K562 (cell line): ENCODE measurements at regions not wholly inside any gene's neighbourhood (a gene's known extent, or its start where the extent isn't known, plus 50 kb on each side); places are given as distances from the start of the nearest gene placed in this dataset.

Source experiments
- KAT2B ChIP-seq: IDR thresholded peaks from one replicate; pipeline ENCODE4 v1.6.1; 2012; ENCODE audit warnings: low read depth, mild to moderate bottlenecking, control low read depth, inconsistent platforms, low read length, moderate library complexity
- KLF6 ChIP-seq: fragments of 250-450 bp; sonication (Bioruptor Pico); IDR thresholded peaks from 2 replicates; pipeline ENCODE4 v1.4.0; 2020; ENCODE audit warnings: mild to moderate bottlenecking, moderate library complexity, borderline replicate concordance
- MAFK ChIP-seq: IDR thresholded peaks from 2 replicates; pipeline ENCODE4 v1.6.1; 2011; ENCODE audit warnings: low read length, improper control_type of control experiment
- PURB ChIP-seq: sonication (generic); formaldehyde crosslinking; IDR thresholded peaks from 2 replicates; pipeline ENCODE4 v1.9.0; 2021; ENCODE audit warnings: low read depth, mild to moderate bottlenecking, missing genetic modification reagents
- SLC30A9 ChIP-seq: fragments of 250-450 bp; sonication (Bioruptor Pico); IDR thresholded peaks from 2 replicates; pipeline ENCODE4 v1.8.0; 2022; ENCODE audit warnings: mild to moderate bottlenecking, moderate library complexity
- TCF7L2 ChIP-seq: fragments of 150-350 bp; IDR thresholded peaks from 2 replicates; pipeline ENCODE4 v1.6.1; 2016; ENCODE audit warnings: low read depth, mild to moderate bottlenecking, low read length, moderate library complexity
- XRCC4 ChIP-seq: IDR thresholded peaks from one replicate; pipeline ENCODE4 v1.6.1; 2011; ENCODE audit not compliant: insufficient read depth, insufficient read length; ENCODE audit errors: extremely low read depth
- TF ChIP-seq, protein P1 (sequence below), 3 experiments: IDR thresholded peaks in 2 of 3; conservative IDR thresholded peaks in 1 of 3; 2 replicates each; pipeline ENCODE4 v1.5.1; 2011 to 2012; ENCODE audit warnings: low read length in 3 of 3, mild to moderate bottlenecking in 3 of 3, control low read depth in 2 of 3, improper control_type of control experiment in 1 of 3, inconsistent platforms in 1 of 3, low read depth in 1 of 3, mixed read lengths in 1 of 3, moderate library complexity in 1 of 3; ENCODE audit not compliant: insufficient read depth in 2 of 3
- TF ChIP-seq, protein P2 (sequence below): fragments of 250-450 bp; sonication (Bioruptor Pico); IDR thresholded peaks from 2 replicates; pipeline ENCODE4 v1.5.0; 2021
- TF ChIP-seq, protein P3 (sequence below): fragments of 450-650 bp; formaldehyde crosslinking; IDR thresholded peaks from 2 replicates; pipeline ENCODE4 v1.4.0; 2020; ENCODE audit warnings: mild to moderate bottlenecking, mixed read lengths

DNA sequence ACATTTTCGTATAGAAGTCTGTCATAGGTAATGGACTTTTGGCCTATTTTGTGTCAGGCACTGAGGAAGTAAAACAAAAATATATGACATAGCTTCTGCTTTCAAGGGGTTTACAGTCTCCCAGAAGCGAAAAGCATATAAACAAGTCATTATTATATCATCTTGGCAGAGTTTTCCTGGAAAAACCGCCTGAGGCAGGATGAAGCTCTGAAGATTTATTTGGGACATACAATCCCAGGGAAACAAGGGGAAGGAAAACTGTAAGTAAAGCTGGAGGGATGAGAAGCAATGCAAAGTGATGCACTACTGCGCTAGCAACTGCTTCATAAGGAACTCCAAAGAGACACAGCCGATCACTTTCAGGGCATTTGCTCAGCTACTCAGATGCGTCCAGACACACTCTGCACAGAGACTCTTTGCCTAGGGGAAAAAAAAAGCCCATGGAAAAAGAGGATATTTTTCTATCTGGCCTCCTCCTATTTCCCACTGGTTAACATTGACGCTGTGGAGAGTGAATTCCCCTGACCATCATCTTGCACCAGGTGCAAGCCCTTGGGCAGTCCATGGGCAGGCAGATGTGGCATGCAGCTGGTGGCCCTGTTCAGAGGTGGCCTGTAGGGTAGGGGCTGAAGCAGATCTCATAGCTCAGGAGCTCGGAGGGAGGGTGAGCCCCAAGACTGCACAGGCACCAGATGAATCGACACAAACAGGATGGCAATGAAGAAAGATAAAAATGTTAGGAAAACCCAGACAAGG lies 158.1 kb downstream of the METTL4 start (continued):
- no peak for TF ChIP-seq TCF7L2
- no peak for TF ChIP-seq SLC30A9
- no peak for TF ChIP-seq XRCC4
- TF ChIP-seq KAT2B = no peak
- TF ChIP-seq KLF6 (CRISPR knock-in tag) = no peak
- TF ChIP-seq, protein P1, sequence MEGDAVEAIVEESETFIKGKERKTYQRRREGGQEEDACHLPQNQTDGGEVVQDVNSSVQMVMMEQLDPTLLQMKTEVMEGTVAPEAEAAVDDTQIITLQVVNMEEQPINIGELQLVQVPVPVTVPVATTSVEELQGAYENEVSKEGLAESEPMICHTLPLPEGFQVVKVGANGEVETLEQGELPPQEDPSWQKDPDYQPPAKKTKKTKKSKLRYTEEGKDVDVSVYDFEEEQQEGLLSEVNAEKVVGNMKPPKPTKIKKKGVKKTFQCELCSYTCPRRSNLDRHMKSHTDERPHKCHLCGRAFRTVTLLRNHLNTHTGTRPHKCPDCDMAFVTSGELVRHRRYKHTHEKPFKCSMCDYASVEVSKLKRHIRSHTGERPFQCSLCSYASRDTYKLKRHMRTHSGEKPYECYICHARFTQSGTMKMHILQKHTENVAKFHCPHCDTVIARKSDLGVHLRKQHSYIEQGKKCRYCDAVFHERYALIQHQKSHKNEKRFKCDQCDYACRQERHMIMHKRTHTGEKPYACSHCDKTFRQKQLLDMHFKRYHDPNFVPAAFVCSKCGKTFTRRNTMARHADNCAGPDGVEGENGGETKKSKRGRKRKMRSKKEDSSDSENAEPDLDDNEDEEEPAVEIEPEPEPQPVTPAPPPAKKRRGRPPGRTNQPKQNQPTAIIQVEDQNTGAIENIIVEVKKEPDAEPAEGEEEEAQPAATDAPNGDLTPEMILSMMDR (IDR thresholded peaks at IDR 0.05 in 2 of 3, conservative IDR thresholded peaks at IDR 0.05 in 1 of 3; ENCODE audit: insufficient read depth in 2 of 3, low read depth in 1 of 3, low read length in 3 of 3) = no peak
- TF ChIP-seq PURB (CRISPR knock-in tag) = no peak
- TF ChIP-seq, protein P2, sequence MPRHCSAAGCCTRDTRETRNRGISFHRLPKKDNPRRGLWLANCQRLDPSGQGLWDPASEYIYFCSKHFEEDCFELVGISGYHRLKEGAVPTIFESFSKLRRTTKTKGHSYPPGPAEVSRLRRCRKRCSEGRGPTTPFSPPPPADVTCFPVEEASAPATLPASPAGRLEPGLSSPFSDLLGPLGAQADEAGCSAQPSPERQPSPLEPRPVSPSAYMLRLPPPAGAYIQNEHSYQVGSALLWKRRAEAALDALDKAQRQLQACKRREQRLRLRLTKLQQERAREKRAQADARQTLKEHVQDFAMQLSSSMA (CRISPR knock-in tag) = no peak
- TF ChIP-seq, protein P3, sequence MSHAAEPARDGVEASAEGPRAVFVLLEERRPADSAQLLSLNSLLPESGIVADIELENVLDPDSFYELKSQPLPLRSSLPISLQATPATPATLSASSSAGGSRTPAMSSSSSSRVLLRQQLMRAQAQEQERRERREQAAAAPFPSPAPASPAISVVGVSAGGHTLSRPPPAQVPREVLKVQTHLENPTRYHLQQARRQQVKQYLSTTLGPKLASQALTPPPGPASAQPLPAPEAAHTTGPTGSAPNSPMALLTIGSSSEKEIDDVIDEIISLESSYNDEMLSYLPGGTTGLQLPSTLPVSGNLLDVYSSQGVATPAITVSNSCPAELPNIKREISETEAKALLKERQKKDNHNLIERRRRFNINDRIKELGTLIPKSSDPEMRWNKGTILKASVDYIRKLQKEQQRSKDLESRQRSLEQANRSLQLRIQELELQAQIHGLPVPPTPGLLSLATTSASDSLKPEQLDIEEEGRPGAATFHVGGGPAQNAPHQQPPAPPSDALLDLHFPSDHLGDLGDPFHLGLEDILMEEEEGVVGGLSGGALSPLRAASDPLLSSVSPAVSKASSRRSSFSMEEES (CRISPR knock-in tag) = no peak
- no peak for TF ChIP-seq MAFK
